Loucy (cell line): ENCODE measurements at regions not wholly inside any gene's neighbourhood (a gene's known extent, or its start where the extent isn't known, plus 50 kb on each side); places are given as distances from the start of the nearest gene placed in this dataset.

Experiments
- CTCF ChIP-seq: fragments of 200-600 bp; sonication (generic); conservative IDR thresholded peaks from 2 replicates; pipeline ENCODE4 v1.5.1; 2014; ENCODE audit warnings: mild to moderate bottlenecking, antibody characterized with exemption, low read length
- EZH2phosphoT487 ChIP-seq: fragments of 200-600 bp; IDR thresholded peaks from 2 replicates; pipeline ENCODE4 v1.6.1; 2018; ENCODE audit warnings: antibody characterized with exemption, mild to moderate bottlenecking, moderate library complexity, borderline replicate concordance

- TF ChIP-seq CTCF: no peak
- no peak for TF ChIP-seq EZH2phosphoT487
Measured at GRCh38 chr13:61277586-61278276, 137.9 kb downstream of the PCDH20 start.
